Pancreas (tissue), 10 donors: ENCODE measurements at regions not wholly inside any gene's neighbourhood (a gene's known extent, or its start where the extent isn't known, plus 50 kb on each side); places are given as distances from the start of the nearest gene placed in this dataset.
"Not testable (repeated sequence)": the region's sequence is repeated elsewhere in the genome, so short reads cannot be mapped to it uniquely, and the experiment has no call there.

Source experiments
- ATAC-seq, 4 donors: fragments of 200-7000 bp; cut with Tn5 transposase; one replicate each; pipeline versions ENCODE4 v1.8.0 to v1.9.1; 2020; ENCODE audit warnings: mild to moderate bottlenecking in 4 of 4, moderate library complexity in 4 of 4
- DNase-seq, 6 donors: peaks; one replicate each; pipeline ENCODE4 v3.0.0-alpha.2; 2020
- FAIRE-seq: peaks from 2 replicates; lab custom pipeline; 2012; peaks lifted over from hg19 to GRCh38; lab: Jason Lieb, UNC
- H3K27ac ChIP-seq, 4 donors: fragments of 200-600 bp; sonication (generic); 1 replicate in 3 of 4; 2 replicates in 1 of 4; pipeline versions ENCODE4 v1.5.0 to v1.8.0; 2020
- H3K27me3 ChIP-seq, 4 donors: fragments of 200-600 bp; one replicate each; pipeline ENCODE4 v1.8.0; 2021
- H3K36me3 ChIP-seq, 3 donors: fragments of 200-600 bp; sonication (generic) in 1 of 3; one replicate each; pipeline versions ENCODE4 v1.5.0 to v1.8.0; 2020 to 2021
- H3K4me1 ChIP-seq, 3 donors: fragments of 200-600 bp; one replicate each; pipeline ENCODE4 v1.8.0; 2021
- H3K4me3 ChIP-seq, 4 donors: fragments of 200-600 bp; sonication (generic) in 2 of 4; one replicate each; pipeline versions ENCODE4 v1.5.0 to v1.8.0; 2020 to 2021
- H3K9me3 ChIP-seq, 4 donors: fragments of 200-600 bp; one replicate each; pipeline ENCODE4 v1.8.0; 2021
- CTCF ChIP-seq, 4 donors: fragments of 200-600 bp; sonication (generic) in 3 of 4; IDR thresholded peaks; one replicate each; pipeline versions ENCODE4 v1.5.0 to v1.8.0; 2021; ENCODE audit warnings: antibody characterized with exemption in 4 of 4
- WGBS, 2 donors: extraction: QIAGEN DNeasy Blood & Tissue Kit; methylation state at CpG; one replicate each; pipeline ENCODE4 v1.1.7; 2013; 5-methylcytosine and 5-hydroxymethylcytosine counted together
- intact Hi-C, 3 donors: fragments of 100-400 bp; cut with DNase I; formaldehyde crosslinking; loops; one replicate each; pipeline versions ENCODE4 v1.11.1 to v1.14.2; 2022
- donor health status: healthy with polysubstance abuse.
- donor health status: DM: no; HTN: no; CAD: no; lungs with moderate emphysema.
- donor health status: DM: no; HTN: no; CAD: no.
- donor health status: control.
- donor health status: control.
- donor health status: Bipolar disorder and iron deficiency.
- donor health status: DM: yes; HTN: yes; CAD: no.
- donor health status: DM: no; HTN: no; CAD: no.
- donor health status: DM: no; HTN: no; CAD: no.
- donor health status: DM: yes; HTN: yes; CAD: no.

GRCh38 chr21:33997436-33997835, 75.9 kb upstream of the MRPS6 start:
- intact Hi-C loops, result no loop called here
- no peaks in the 10 kb centered on the region for H3K27me3 ChIP-seq
- no peak for FAIRE-seq
- no peak for DNase-seq
- no peaks in the 10 kb centered on the region for H3K9me3 ChIP-seq
- no peak for ATAC-seq
- no peak for TF ChIP-seq CTCF (IDR thresholded peaks at IDR 0.05)
- H3K4me1 ChIP-seq, result no peaks in the 10 kb centered on the region
- no peaks in the 10 kb centered on the region for H3K36me3 ChIP-seq
- H3K27ac ChIP-seq, result no peak overlapping the region
- no peak overlapping the region for H3K4me3 ChIP-seq

GRCh38 chr21:33994373-33994772, 78.8 kb upstream of the ATP5PO start:
- no peak for TF ChIP-seq CTCF (IDR thresholded peaks at IDR 0.05)
- DNase-seq (no peak), ATAC-seq (no peak), FAIRE-seq (no peak)
- intact Hi-C loops, result no loop called here
- Histone ChIP-seq H3K27me3 (no peaks in the 10 kb centered on the region), H3K4me1 (no peaks in the 10 kb centered on the region), H3K4me3 (no peak overlapping the region), H3K36me3 (no peaks in the 10 kb centered on the region), H3K27ac (no peak overlapping the region), H3K9me3 (no peaks in the 10 kb centered on the region)
- WGBS, 2 donors, result 70 to 86% methylated on average over 5 of the region's 5 CpGs

GRCh38 chr21:33993286-33994231, 78.0 kb upstream of the ATP5PO start:
- Histone ChIP-seq H3K9me3 (no peaks in the 10 kb centered on the region), H3K27ac (no peak overlapping the region), H3K4me1 (no peaks in the 10 kb centered on the region), H3K4me3 (no peak overlapping the region), H3K36me3 (no peaks in the 10 kb centered on the region), H3K27me3 (no peaks in the 10 kb centered on the region)
- WGBS, 2 donors, result 54 to 55% methylated on average over 12 of the region's 12 CpGs
- intact Hi-C loops, result no loop called here
- TF ChIP-seq CTCF (IDR thresholded peaks at IDR 0.05), result no peak
- DNase-seq (no peak), ATAC-seq (peak in 3 of 4 donors; percentile 29 to 72 (median 51)), FAIRE-seq (no peak)

GRCh38 chr21:33992412-33992811, 76.8 kb upstream of the ATP5PO start:
- FAIRE-seq, H3K36me3 ChIP-seq, H3K27me3 ChIP-seq, H3K27ac ChIP-seq, ATAC-seq, H3K4me3 ChIP-seq, H3K9me3 ChIP-seq, intact Hi-C loops, DNase-seq, H3K4me1 ChIP-seq: not testable (repeated sequence)
- 46 to 49% methylated on average over 2 of the region's 2 CpGs for WGBS, 2 donors

- ATAC-seq, result no peak
- FAIRE-seq, result no peak
These were observed 75.5 kb upstream of the ATP5PO start for GRCh38 chr21:33991133-33991532.

More at GRCh38 chr21:33991133-33991532, 75.5 kb upstream of the ATP5PO start:
- intact Hi-C loops, result no loop called here
- no peaks in the 10 kb centered on the region for H3K27me3 ChIP-seq
- WGBS, 2 donors, result 47 to 74% methylated on average over 3 of the region's 3 CpGs
- H3K4me1 ChIP-seq, result no peaks in the 10 kb centered on the region
- no peak overlapping the region for H3K27ac ChIP-seq
- no peaks in the 10 kb centered on the region for H3K9me3 ChIP-seq
- no peak for TF ChIP-seq CTCF (IDR thresholded peaks at IDR 0.05)
- H3K36me3 ChIP-seq, result no peaks in the 10 kb centered on the region
- no peak overlapping the region for H3K4me3 ChIP-seq
- DNase-seq, result no peak
